CD4-positive, alpha-beta T cell treated with Interleukin-15 for 1 hour (primary cell): ENCODE measurements at regions not wholly inside any gene's neighbourhood (a gene's known extent, or its start where the extent isn't known, plus 50 kb on each side); places are given as distances from the start of the nearest gene placed in this dataset.

Experiments used
- DNase-seq: peaks from one replicate; pipeline ENCODE4 v3.0.0-alpha.2; 2020

DNA sequence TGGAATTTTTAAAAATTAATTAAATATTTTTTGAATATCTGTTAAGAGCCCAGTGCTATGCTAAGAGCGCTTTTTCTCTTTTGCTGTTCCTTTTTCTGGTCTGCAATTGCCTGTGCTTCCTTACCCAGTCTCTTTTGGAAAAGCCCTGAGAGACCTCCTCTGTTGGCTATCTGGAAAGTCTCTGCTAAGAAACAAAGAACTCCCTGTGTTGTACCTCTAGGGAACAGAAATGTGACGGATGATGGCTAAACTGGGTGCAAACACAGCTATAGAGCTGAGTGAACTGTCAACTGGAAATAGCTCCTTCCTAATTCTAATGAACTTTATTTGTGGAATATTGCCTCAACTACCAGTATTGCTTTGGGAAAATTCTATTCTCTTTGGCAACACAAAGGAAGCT, 261.6 kb upstream of the NOVA1 start:
- no peak for DNase-seq

DNA sequence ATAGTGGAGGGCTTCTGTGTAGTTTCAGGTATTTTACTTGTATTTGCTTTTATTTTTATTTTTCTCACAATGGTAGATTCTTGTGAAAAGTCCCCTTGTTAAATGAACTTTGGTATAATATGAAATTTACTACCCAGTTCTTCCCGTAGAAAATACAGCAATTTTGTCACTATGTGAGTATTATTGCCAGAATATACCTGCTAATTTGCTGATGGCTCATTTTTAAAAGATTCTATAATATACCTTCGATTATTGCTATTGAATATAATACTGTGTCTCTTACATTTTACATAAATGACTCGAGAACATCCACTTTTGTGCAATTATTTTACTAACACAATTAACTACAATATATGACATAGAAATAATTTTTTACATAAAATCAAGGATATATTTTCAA, 262.3 kb upstream of the NOVA1 start:
- DNase-seq = no peak

DNA sequence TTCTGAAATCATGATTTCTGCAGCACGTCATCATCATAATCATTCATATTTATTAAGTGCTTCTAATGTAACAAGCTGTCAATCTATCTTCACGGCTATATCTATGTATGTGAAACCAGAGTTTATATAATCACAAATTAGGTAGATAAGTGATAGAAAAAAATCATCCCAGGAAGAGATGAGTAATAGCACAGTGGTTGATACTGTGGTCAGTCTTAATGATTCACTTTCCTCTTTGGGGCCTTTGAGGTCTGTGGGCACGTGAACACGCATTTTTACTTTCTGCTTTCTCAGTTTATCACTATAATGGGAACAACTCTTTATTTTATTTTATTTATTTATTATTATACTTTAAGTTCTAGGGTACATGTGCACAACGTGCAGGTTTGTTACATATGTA, 265.9 kb upstream of the NOVA1 start:
- no peak for DNase-seq

DNA sequence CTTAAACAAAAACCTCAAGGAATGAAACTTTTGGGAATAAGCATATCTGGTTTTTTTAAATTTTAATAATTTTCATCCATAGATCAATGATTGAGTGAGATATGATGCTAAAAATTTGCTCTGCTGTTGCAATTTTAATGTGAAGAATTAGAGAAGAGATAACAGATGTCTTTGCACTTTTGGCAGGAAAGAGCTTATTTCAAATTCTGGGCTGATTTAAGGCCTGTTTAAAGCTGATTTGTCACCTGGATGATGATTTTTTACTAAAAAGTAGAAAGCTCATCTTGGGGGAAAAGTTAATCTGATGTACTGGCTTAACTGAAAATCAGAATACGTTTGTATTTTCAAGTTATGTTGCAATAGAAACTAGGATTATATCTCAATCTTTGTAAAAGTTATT, 268.9 kb upstream of the NOVA1 start:
- DNase-seq = no peak

DNA sequence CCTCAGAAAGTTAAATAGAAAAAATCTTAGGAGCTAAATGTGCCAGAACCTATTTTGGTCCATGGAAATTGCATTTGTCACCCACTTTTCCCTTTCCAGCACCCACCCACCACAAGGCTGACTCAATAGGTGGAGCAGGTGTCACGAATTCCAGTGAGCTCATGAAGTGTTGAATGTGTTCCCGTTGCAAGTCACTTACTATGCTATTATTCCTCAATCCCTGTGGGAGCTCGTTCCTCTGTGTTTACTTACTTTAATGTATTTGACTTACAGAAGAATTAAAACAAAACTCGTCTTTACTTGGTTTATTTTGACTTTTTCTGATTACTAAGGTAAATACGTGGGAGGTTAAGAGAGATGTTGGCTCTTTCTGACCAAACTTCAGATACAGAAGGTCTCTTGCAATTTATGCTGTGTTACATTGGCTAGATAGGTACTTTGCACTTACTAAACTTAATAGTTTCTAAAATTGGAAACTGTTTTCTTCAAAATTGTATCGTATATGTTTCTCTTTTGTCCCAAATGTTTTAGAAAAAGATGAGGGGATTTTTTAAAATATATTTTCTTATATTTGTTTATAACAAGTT, 269.4 kb upstream of the NOVA1 start:
- no peak for DNase-seq

- no peak for DNase-seq
Measured at GRCh38 chr14:26870096-26870495, 272.3 kb upstream of the NOVA1 start.

DNA sequence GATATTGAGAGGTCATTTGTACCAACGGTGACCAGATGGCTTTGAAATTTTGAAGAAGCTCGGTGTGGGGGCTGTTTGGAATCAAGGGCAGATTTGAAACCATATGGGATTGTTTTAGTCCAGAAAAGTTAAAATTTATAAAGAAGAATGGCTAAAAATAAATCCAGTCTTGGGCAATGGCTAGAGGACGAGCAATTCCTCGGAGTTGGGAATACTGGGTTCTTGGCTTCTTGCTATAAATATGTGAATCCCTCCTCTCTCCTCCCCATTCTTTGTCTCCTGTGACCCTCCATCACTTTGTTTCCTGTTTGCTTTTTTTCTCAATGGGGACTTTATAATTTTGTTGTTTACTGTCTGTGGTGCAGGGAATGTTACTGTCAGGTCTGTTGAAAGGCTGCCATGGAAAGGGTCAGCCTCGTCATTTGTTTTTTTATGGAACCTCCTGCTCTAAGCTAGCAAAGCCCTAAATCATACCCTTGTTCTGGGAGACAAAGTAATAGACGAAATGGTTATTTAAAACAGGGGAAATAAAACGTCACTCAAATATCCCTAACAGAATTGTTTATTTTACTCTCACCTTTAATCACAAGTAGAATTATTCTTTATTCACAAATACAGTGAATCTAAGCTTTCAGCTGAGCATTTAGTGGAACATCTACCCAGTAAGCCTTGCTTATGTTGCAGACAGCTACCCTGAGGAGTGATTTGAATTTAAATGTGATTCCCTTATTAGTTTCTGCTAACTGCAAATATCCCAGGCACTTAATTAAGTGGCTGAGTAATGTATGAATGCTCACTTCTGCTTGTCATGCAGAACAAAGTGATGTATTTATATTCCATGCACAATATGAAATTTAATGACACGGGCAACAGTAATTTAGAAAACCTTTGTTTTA, 273.1 kb upstream of the NOVA1 start:
- no peak for DNase-seq

DNA sequence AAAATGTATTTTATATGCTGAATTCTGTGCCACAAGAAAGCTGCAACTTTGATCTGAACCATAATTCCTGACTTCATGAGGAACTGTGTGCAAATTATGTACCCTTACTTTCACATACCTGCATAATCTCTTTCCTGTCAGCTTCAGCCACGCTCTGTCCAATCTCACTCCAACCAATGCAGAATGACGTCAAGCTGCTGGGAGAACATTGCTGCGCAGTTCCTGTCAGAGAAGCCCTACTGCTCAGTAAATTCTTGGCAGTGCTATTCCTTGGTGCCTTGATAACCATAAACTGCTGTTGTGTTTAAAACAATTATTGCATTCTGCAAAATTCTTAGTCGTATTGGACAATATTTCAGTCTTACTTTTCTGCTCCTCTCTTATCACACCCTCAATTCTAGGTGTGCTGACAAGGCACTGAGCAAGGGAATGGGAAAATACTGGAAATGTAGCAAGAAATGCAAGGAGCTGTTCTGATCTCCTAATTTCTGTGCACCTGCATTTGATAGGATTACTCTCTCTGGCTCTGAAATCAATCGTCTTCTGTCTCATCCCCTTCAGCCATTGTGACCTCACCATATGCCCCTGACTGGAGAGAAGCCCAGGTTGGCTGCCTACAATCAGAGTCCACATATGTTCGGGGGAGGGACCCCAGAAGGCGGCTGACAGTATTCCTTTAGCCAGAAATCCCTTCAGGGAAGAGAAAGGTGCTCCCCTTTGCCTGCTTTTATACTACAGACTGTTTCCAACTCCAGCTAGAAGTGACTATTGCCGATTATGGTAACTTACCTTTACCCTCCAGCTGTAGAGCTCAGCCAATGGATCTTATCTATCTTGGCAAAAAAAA, 274.9 kb upstream of the NOVA1 start:
- DNase-seq = no peak

DNA sequence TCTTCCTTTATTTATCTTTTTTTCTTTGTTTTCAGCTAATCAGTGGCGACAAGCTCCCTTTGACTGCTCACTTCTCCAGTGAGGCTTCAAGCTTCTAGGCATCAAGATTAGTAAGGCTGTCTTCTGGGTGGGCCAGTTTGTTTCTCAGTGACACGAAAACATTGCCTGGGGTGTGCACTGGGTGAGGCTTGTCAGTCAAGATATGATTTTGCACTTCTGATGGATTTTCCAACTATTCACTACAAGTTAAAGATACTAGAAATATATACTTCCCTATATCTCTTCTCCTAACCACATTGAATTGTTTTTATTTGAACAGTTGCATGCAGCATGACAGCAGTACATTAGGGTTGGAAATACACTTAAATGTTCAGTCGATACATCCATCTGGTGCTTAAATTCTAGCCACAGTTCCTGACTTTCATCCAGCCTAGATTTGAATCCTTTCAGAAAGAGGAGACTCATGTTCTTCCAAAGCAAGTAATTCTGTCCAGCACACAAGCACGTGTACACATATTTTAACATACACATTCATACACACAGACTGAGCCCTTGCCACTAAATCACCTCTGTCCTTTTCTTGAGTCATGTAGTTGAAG, 275.6 kb upstream of the NOVA1 start:
- DNase-seq = no peak

- DNase-seq = no peak
Measured at GRCh38 chr14:26887847-26888246, 290.0 kb upstream of the NOVA1 start.

DNA sequence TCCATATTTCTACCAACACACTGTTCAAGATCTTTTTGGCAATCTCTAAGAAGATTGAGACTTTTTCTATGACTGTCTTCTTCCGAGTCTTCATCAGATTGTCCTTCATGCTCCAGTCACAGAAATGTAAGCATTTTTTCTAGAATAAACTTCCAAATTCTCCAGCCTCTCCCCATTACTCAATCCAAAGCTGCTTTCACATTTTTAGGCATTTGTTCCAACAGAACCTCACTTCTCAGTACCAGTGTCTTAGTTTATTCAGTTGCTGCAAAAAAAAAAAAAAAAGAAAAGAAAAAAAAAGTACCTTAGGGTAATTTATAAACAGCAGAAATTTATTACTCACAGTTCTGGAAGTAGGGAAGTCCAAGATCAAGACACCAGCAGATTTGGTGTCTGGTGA, 290.8 kb upstream of the NOVA1 start:
- no peak for DNase-seq

DNA sequence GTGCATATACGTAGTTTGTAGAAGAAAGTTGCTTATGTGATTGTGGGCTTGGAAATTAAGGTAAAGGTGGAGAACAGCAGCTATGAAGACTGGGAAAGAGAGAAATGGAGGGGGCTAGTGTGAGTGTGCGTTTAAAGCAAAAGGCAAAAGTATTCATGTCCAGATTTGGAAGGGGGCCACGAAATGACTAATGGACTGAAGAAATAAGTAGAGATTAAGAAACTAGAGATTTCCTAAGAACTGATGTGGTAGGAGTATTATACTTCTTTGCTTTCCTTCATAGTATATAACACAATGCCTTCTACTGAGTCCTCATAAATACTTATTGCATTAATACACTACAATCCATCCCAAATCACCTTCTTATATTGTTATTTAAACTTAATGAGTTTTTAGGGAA, 298.6 kb upstream of the NOVA1 start:
- no peak for DNase-seq

GRCh38 chr14:26897196-26897595, 299.4 kb upstream of the NOVA1 start:
- DNase-seq = no peak

DNA sequence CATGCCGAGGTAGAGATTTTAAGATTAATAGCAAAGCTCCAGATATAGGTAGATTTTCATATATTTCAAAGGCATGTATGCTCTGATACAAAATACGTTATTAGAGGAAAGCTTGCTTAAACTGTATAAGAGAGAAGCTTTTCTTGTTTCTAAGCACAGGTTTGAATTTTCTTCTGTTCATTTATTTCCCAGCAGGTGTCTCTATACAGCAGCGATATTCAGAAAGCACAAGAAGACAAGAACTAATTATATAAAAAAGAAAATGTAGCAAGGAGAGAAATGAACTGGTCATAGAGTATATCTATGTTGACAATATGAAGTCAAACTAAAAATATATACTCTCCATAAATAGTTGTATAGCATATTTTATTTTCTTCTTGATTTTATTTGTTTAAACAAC, 307.4 kb upstream of the NOVA1 start:
- no peak for DNase-seq

- no peak for DNase-seq
Measured at GRCh38 chr14:26913786-26914185, 316.0 kb upstream of the NOVA1 start.

DNA sequence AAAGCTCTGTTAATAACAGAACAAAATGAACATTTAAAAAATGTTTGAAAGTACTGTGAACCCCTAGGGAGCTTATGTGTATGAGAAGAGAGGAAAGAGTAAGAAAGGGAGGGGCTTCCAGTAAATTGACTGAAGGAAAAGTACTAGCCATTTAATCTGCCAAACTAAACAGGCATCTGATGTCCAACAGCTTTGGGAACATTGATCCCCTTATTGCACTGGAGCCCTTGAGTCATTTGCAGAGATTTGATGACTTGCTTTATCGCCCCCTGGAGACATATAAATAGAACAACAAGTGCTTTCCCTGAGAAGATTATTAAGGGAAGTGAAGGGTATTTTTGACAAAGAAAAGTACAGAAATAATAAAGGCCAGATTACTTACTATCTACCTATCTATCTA, 319.3 kb upstream of the NOVA1 start:
- DNase-seq = no peak

GRCh38 chr14:26925876-26926584, 328.2 kb upstream of the NOVA1 start:
- no peak for DNase-seq

DNA sequence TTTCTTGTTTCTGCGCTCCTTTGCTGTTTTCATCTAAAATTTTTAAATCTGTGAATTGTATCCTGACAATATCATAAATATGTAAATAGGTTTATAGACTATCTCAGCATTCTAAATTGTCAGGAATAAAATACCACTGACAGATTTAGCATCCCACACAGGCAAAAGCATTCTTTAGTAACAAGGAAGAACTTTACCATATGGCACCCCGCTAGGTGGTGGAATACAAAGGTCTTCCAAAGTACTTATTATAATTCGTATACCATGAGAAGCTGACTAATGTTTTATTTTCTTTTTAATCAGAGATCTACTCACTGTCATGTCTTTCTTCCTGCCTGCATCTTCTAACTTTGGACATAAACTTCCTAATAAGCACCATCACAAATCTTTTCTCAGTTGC, 328.8 kb upstream of the NOVA1 start:
- no peak for DNase-seq

GRCh38 chr14:26928019-26928418, 330.2 kb upstream of the NOVA1 start:
- no peak for DNase-seq

DNA sequence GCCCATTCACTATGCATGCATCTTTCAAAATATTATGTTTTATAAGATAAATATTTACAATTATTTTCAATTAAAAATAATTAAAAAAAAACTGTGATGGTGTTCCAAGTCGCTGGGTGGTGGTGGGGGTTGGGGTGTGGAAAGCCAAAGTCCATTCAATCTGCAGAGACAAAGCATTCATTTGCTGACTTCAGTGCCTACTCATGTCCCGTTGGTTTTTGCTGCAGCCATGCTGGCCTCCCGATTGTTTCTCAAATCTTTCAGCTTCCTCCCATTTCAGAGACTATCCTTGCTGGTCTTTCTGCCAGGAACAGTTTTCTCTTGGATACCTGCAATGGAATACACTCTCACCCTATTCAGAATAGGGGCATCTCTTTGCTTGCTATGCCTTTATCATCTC, 331.5 kb upstream of the NOVA1 start:
- DNase-seq = no peak

GRCh38 chr14:26930576-26930975, 332.7 kb upstream of the NOVA1 start:
- DNase-seq = no peak

- DNase-seq = no peak
Measured at GRCh38 chr14:26932606-26933005, 334.8 kb upstream of the NOVA1 start.

GRCh38 chr14:26933431-26933830, 335.6 kb upstream of the NOVA1 start:
- no peak for DNase-seq
